ENCODE measurements at regions not wholly inside any gene's neighbourhood (a gene's known extent, or its start where the extent isn't known, plus 50 kb on each side); places are given as distances from the start of the nearest gene placed in this dataset.

DNA sequence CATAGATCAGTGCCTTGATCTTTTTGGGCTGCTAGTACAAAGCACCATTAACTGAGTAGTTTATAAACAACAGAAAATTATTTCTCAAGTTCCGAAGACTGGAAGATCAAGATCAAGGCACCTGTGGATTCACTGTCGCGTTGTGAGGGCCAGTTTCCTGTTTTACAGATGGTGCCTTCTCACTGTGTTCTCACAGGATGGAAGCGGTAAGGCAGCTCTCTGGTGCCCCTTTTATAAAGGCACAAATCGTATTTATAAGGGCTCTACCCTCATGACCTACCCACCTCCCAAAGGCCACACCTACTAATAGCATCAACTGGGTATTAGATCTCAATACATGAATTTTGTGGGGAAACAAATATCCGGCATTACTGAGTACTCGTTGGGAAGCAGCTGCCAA, 729.5 kb upstream of the SLC39A10 start:
- no peaks in the 10 kb centered on the region for H3K9me3 ChIP-seq
- no peak for ATAC-seq
- no peaks in the 10 kb centered on the region for H3K27me3 ChIP-seq
- no peaks in the 10 kb centered on the region for H3K4me1 ChIP-seq
- H3K27ac ChIP-seq: no peak overlapping the region
- H3K4me3 ChIP-seq: no peak overlapping the region
- DNase-seq: no peak
- TF ChIP-seq, protein P1, sequence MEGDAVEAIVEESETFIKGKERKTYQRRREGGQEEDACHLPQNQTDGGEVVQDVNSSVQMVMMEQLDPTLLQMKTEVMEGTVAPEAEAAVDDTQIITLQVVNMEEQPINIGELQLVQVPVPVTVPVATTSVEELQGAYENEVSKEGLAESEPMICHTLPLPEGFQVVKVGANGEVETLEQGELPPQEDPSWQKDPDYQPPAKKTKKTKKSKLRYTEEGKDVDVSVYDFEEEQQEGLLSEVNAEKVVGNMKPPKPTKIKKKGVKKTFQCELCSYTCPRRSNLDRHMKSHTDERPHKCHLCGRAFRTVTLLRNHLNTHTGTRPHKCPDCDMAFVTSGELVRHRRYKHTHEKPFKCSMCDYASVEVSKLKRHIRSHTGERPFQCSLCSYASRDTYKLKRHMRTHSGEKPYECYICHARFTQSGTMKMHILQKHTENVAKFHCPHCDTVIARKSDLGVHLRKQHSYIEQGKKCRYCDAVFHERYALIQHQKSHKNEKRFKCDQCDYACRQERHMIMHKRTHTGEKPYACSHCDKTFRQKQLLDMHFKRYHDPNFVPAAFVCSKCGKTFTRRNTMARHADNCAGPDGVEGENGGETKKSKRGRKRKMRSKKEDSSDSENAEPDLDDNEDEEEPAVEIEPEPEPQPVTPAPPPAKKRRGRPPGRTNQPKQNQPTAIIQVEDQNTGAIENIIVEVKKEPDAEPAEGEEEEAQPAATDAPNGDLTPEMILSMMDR (IDR thresholded peaks at IDR 0.05): no peak
- intact Hi-C loops (cut with DNase I): no loop called here
- no peaks in the 10 kb centered on the region for H3K36me3 ChIP-seq

DNA sequence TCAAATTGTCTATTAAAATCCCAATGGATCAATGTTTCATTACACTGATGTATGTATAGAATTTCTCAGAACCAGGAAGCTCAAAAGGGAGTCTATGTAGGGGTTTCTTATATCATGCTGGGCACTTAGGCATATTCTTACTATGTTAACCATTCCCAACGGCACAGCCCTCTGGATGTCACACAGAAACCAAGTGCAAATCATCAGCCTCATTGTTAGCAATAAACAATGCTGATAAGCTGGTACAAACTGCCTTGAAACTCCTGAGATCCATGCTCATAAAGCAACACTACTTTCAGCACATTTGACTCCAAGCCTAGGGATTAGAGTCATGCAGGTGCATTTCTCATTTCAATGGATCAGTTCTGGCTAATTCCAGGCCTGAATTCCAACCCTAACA, 730.2 kb upstream of the SLC39A10 start:
- H3K4me1 ChIP-seq: no peaks in the 10 kb centered on the region
- H3K27me3 ChIP-seq: no peaks in the 10 kb centered on the region
- TF ChIP-seq, protein P1 (IDR thresholded peaks at IDR 0.05): no peak
- H3K9me3 ChIP-seq: no peaks in the 10 kb centered on the region
- intact Hi-C loops (cut with DNase I): no loop called here
- ATAC-seq: no peak
- no peak overlapping the region for H3K27ac ChIP-seq
- no peak for DNase-seq
- no peaks in the 10 kb centered on the region for H3K36me3 ChIP-seq
- no peak overlapping the region for H3K4me3 ChIP-seq

DNA sequence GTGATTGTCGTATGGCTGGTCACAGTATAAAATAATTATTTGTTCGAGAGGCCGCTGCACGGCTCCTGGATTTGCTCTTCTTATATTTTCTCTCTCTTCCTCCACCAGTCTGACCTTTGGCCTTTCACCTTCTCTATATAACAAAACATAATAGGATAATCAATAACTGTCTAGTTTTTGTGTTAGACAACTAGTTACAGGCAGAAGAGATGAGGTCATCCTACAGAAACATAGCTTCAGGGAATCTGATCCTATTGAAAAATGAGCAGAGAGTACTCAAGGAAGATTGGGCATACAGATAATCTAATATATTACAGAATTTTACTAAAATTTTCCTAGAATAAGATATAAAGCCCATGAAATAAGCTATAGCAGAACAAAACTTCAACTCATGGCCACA, 731.3 kb upstream of the SLC39A10 start:
- Histone ChIP-seq H3K9me3 (no peaks in the 10 kb centered on the region), H3K27me3 (no peaks in the 10 kb centered on the region), H3K4me1 (no peaks in the 10 kb centered on the region), H3K4me3 (no peak overlapping the region), H3K27ac (no peak overlapping the region), H3K36me3 (no peaks in the 10 kb centered on the region)
- ATAC-seq (no peak), DNase-seq (no peak)
- TF ChIP-seq, protein P1 (IDR thresholded peaks at IDR 0.05): no peak
- intact Hi-C loops (cut with DNase I): no loop called here

DNA sequence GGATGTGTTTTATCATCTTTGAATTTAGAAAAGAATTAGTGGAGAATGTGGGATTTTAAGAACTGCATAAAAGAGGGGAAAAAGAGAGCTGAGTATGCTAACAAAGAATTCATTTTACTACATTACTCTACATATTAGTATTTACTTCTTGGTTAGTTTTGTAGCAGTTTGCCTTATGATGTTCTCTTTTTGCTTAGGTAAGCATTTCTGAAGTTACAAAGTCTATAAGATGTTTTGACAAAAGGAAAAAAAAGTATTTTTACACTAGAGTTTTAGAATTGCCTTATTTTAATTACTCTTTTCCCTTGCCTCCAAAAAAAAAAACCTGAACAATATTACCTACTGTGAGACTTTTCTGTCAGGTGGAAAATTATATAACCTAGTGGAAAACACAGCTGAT, 739.5 kb upstream of the SLC39A10 start:
- DNase-seq: no peak
- H3K4me1 ChIP-seq: no peaks in the 10 kb centered on the region
- H3K9me3 ChIP-seq: no peaks in the 10 kb centered on the region
- no peaks in the 10 kb centered on the region for H3K27me3 ChIP-seq
- intact Hi-C loops (cut with DNase I): no loop called here
- no peaks in the 10 kb centered on the region for H3K36me3 ChIP-seq
- no peak overlapping the region for H3K4me3 ChIP-seq
- ATAC-seq: no peak
- no peak overlapping the region for H3K27ac ChIP-seq
- TF ChIP-seq, protein P1 (IDR thresholded peaks at IDR 0.05): no peak

DNA sequence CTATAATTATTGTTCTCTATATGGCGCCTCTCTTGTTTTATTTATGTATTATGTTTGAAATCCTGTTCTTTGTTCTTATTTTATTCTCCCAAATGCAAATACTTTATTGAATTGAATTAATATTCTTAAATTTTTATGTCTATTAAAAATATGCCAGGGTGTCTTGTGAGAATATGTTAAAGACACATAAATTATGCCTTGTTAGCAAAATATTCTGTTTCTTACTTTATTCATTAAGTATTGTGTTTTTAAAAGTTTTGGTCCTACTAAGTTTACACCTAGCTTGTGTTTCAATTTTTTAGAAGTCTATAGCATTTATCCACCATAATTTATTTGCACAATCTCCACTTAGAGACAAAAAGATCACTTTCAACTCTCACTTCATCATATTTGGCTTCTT, 741.5 kb upstream of the SLC39A10 start:
- no peaks in the 10 kb centered on the region for H3K9me3 ChIP-seq
- no peak for DNase-seq
- H3K27me3 ChIP-seq: no peaks in the 10 kb centered on the region
- H3K36me3 ChIP-seq: no peaks in the 10 kb centered on the region
- no peak overlapping the region for H3K4me3 ChIP-seq
- ATAC-seq: no peak
- H3K27ac ChIP-seq: no peak overlapping the region
- TF ChIP-seq, protein P1 (IDR thresholded peaks at IDR 0.05): no peak
- intact Hi-C loops (cut with DNase I): no loop called here
- no peaks in the 10 kb centered on the region for H3K4me1 ChIP-seq

Data from left lung (tissue), 4 donors.